Astrocyte of the hippocampus (primary cell): ENCODE measurements at regions not wholly inside any gene's neighbourhood (a gene's known extent, or its start where the extent isn't known, plus 50 kb on each side); places are given as distances from the start of the nearest gene placed in this dataset.

Source experiments
- DNase-seq: peaks from one replicate; pipeline ENCODE4 v3.0.0; 2011; ENCODE audit warnings: low read depth, low spot score

DNA sequence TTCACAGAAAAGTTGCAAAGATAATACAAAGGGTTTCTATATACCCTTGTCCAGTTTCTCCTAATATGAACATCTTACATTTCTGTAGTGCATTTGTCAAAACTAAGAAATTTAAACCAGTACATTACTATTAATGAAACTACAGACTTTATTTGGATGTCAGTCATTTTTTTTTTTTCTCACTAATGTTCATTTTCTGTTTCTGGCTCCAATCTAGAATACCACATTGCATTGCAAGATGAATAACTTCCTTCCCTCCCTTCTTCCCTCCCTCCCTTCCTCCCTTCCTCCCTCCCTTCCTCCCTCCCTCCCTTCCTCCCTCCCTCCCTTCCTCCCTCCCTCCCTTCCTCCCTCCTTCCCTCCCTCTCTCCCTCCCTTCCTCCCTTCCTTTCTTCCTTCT is 509.2 kb upstream of the MCTP2 start:
- DNase-seq, result no peak

DNA sequence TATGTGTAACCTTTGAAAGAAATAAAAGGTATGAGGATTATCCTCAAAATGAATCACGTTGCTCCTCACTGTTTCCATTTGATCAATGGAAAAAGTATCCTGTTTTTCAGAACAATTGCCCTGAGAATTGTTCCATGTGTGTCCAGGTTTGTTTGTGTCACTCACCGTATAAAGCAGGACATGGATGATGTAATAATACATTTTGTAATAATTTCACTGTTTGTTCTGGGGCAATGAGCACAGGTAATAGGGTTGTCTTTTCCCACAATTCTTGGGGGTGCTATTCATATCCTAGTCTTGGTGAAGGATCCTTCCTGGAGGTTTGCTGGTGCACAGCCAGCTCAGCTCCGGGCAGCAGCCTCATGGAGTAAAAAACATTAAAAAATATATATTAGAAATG is 510.8 kb upstream of the MCTP2 start:
- no peak for DNase-seq

DNA sequence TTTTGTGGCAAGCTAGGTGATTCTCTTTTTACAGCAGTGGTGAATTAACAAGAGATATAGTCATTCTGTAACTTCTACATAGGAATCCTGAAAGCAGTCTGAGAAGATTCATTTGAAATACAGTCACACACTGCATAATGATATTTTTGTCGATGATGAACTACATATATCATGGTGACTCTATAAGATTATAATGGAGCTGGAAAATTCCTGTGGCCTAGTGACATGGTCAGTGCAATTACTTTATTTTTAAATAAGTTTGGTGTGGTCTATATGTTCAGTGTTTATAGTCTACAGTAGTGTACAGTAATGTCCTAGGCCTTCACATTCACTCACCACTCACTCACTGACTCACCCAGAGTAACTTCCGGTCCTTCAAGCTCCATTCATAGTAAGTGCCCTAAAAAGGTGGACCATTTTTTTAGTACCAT is 511.4 kb upstream of the MCTP2 start:
- no peak for DNase-seq

DNA sequence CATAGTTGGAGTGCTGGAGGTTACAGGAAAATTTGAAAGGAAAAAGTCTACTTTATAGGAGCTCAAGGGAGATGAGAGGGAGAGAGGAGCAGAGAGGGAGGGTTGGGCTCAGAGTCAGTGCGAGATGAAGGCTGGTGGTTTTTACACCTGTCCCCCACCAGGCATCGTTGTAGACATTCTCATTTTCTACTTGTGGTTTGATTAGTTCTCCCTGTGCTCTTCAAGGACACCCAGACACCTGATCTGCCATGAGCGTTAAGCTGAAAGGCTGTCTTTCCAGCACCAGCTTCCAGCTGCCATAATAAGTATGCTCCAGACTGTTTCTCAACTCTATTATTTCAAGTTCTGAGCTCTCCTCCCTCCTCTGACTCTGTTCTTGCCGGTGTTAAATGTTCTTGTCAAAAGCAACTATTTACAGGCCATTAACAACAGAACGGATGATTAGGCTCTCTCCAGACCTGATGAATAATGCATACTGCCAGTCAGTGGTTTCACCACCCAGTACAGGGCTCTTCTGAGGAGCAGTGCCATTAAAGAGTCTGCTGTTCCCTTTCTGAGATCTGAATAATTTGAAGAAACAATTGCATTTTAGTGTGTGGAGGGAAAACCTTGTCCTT is 514.6 kb upstream of the MCTP2 start:
- peak; percentile 73 for DNase-seq

DNA sequence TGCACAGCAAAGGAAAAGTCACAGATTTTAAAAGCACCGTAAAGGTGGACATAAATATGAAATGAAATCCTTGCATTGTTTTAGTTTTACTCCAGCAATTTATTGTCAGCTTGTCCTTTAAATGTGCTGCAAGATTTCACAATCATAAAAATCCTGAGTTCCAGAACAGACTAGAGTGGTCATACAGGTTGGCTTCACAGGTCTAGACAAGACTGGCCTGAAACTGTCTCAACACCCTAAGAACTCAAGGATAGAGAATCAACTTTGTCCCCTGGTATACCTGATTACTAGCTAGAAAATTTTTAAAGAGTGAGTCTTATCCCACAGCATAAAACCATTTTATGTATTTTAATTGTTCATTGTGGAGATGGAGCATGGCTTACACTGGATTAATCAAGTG is 521.7 kb upstream of the MCTP2 start:
- no peak for DNase-seq

DNA sequence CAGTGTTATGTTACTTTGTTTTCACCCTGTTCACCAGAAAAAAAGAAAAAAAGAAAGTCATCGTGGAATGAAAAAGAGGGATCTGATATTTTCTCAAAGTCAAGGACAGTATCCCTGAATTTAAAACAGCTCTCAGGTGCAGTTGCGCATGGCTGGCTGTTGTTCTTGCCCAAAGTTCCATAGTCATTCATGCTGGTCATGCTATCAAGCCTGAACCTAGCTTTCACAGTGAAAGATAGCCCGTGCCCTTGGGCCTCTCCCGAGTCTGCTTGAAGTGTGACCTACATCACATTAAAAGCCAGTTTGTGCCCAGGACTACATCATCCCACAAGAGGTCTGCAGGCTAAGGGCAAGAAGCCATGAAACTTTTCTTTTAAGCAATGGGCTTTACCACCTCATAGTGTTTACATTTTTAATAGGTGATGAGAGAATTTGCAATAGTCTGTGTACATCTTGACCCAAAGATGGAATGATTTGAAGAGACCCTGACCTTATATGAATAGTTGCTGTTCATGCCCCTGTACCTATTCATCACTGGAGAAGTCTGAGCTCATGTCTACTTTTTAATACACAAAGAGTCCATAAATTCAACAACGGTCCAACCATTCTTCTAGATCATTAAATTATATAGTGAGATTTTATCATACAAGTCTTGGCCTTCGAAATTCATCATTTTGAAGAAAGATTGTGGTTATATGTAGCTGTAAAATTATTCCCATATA is 522.5 kb upstream of the MCTP2 start:
- no peak for DNase-seq

DNA sequence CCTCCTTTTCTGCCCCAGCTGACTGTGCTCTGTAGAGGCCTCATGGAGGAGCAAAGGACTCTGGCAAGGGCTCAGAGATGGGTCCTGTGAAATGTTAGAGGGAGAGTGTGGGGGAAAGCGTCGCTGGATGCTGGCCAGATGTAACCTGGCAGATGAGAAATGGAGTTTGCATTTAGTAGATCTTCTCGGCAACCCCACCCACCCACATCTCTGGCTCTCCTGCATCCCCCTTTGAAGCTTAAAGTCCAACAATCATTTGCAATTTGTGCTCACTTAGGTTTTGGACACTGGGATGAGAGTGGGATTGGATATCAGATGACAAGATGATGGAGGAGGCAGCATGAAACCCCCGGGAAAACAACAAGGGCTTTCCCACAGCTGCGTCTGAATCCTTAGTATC is 523.6 kb upstream of the MCTP2 start:
- no peak for DNase-seq

DNA sequence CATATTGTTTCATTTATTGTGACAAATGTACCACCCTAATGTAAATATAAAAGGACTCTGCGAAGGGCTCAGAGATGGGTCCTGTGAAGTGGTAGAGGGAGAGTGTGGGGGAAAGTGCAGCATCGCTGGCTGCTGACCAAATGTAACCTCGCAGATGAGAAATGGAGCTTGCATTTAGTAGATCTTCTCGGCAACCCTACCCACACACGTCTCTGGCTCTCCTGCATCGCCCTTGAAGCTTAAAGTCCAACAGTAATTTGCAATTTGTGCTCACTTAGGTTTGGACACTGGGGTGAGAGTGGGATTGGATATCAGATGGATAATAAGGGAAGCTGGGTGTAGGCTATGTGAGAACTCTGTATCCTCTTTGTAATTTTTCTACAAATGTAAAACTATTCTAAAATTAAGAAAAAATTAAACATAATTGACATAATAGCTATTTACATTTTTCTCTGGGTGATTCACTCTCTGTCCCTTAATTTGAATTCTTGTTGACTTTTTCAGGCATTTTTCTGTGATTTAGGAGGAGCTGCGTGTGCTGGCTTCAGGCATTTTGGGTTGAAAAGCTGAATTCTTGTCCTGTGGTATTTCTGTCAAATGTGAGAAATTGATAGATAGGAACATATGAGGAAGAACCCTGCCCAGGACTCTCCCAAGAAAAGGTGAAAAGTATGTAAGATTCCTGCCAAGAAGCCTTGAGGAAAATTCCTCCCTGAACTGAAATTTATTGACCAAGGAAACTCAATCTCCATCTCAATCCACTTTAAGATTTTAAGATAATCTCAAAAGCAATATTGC is 524.7 kb upstream of the MCTP2 start:
- no peak for DNase-seq

DNA sequence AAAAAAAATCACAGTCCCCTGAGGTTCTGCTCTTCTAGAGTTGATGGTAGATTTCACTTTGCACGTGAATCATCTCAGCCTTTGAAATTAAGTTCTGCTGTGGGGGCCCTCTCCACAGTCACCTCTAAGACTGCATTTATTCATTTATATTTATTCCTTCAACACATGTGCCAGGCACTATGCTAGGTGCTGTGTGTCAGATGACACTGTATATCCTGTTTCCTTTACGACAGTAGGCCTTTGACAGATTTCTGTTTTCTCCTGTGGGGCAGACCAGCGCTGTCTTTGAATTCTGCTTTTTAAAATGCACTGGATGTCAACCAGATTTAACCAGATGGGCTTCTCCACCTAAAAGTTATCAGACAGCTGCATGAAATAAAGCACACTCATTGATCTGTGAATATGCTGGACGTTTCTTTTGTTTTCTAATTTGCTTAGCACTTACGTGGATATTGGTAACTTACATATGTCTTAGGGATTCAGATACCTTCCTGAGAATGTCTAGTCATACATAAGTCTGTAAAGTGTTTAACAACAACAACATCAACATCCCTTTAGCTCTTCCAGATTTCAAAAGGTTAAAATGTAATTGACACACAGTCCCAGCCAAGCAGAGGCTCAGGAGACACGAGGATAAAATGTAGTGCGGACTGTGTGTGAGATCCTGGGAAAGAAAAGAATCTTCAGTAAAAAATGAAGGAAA is 525.5 kb upstream of the MCTP2 start:
- DNase-seq, result no peak

DNA sequence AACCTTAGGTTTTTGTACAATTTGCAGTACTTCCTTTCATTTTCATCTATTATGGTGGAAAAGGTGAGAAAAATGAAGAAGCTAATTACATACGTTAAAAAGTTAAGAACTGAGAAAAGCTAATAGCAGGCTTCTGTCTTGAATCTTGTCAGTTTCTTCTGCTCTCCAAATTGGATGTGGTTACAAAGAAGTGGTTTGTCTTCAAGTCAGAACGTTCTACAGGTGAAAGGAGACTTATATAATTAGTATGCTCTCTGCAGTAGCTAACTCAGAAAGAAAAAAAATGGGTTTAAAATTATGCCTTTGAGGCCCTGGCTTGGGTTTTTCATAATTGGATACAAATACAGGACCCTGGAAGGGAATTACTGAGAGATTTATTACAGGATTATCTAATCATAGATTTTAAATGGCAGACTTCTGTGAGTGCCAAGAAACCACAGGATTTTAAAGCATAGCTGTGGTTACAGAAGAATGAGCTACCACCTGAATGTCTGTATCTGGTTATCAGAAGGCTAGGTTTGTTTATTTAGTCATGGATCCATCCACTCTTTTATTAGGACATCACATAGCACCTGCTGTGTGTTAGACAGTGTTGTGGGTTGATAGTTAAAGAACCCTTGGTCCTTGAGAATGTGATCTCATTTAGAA is 528.1 kb upstream of the MCTP2 start:
- peak; percentile 43 for DNase-seq

DNA sequence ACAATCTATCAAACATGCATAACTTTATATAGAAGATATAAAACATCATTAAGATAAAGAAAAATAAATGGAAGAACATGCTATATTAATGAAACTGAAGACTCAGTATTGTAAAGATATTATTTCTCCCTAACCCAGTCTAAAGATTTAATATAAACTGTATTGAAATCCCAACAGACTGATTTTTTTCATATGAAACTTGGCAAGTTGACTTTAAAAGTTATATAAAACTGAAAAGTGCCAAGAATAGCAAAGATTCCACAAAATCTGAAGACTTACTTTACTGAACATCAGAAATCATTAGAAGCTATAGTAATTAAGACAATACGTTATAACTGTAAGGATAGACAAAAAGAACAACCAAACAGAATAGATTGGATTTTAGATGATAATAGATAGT is 531.3 kb upstream of the MCTP2 start:
- DNase-seq, result no peak

DNA sequence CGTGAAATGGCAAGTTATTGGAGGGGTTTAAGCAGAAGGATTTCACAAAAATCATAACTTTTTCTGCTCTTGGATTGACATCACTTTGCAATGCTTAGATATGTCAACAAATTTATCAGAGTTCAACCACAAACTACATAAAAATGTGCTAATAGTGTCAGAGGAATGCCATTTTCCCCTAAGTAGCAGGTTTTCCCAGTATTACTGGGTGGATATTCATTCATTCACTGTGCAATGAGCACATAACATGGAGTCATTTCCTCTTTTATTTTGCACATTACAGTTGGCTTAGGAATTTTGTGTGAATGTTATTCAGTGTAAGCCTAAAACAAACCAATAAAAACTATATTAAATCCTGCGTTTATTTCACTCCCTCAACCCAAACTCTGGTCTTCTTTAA is 537.3 kb upstream of the MCTP2 start:
- no peak for DNase-seq

DNA sequence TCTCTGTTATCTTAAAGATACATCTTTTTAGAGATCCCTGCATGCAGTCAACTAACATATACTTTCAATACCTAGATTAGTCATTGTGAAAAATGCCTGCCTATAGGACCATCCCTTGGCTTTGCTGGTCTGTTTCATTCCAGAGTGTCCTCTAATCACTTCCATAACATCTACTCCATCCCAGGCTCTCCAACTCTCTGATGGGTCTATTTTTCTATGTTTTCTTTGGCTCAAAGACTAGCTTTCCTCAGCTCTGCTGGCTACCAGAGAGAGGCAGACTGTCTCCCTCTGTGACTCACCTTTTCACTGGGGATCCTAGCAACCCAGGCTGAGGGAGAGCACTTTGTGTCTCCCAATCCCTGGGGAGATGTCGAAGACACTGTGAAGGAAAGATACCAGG is 547.7 kb upstream of the MCTP2 start:
- peak; percentile 9 for DNase-seq

DNA sequence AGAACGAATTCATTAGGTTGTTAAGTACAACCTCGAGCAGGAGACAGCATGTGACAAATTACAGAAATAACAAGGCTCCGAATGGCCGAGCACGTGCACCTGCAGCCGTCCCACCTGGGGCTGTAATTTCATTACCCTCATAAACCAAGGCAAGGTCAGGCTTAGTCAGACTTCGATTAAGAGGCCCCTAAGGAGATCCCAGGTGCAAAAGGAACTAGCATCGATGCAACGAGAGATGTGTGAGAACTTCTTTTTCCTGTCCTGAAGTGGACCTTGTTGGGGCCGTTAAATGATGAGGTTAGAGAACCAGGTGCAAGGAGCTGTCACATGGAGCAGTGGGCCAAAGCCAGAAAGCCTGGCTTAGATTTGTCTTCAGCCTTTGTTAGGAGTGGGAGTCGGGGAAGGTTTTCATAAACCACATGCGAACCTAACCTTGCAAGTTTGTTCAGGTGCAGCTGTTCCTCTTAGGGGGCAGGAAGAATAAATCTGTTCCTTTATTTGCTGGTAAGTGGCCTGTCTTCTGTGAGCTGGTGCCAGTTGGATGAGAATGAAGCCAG is 559.9 kb upstream of the MCTP2 start:
- no peak for DNase-seq

DNA sequence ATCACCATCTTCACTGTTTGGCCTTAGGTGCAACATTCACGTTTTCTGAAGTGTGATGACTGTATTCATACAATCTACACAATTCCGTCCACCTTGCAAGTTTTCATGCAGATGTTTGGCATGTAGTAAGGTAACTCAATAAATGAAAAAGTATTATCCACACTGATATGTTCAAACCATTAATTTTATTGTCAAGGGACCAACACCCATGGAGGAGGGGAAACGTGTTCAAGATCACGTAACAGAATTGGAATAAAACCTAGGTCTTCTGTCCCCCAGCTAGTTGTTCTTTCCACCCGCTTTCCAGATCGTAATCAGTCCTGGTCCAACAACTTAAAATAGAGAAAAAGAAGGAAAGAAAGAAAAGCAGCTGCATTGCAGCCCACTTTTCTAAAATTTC is 560.4 kb upstream of the MCTP2 start:
- no peak for DNase-seq

DNA sequence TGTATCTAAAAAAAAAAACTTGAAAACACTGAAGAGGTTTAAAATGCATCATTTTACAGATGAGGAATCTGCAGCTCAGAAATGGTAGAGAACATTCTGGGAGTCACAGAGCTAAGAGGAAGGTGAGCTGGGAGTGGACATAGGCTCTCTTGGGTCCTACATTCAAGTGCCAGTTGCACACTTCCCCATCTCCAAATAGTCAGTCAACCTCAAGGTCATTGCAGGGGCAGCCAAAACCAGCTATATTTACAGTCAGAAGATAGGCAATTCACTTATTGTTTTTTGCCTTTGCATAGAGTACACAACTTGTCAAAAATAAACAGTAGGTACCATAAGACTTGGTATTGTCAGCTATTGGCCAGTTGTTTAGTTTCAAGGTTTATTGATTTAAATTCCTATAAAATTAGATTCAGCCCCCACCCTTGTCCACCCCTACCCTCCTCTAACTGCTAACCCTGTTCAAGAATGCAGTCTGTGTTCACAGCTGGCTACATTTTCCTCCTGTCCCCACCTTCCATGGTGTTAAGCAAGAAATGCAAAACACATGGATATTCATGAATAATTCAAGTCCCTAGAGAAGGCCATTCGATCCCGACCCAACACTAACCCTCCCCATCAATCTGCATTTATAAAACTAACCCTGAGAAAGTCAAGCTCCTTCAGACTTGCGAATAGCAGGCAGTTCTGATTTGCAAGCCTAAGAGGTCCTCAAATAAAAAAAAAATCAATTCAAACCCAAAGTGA is 567.0 kb upstream of the MCTP2 start:
- no peak for DNase-seq

DNA sequence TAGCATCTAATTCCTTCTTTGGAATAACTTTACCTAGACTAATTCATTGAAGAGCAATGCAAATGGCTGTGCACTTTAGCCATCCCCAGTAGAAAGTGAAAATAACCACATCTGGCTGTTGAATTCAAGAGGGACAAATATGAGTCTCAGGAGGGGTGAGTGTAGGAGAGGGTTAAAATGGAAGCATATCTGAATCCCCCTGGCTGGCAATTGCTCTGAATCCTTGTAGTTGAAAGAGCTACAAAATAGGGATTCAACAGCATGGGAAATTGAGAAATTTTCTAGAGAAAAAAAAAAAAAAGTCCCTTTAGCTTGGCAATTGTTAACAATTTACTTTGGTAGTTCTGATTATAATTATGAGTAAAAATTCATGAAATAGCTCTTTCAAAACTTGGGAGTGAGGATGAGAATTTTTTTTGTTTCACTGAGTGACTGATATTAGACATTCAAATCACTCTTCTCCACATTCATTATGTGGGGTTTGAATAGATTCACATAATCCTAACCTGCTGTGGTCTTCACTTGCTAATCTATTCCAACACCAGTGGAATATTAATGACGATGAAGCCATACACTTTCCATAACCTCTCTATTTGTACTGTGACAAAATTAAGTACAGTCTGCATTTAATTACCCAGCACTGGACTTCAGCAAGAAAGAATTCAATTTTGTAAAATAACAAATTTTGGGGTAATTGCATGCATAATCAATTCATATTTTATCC is 569.0 kb upstream of the MCTP2 start:
- no peak for DNase-seq

DNA sequence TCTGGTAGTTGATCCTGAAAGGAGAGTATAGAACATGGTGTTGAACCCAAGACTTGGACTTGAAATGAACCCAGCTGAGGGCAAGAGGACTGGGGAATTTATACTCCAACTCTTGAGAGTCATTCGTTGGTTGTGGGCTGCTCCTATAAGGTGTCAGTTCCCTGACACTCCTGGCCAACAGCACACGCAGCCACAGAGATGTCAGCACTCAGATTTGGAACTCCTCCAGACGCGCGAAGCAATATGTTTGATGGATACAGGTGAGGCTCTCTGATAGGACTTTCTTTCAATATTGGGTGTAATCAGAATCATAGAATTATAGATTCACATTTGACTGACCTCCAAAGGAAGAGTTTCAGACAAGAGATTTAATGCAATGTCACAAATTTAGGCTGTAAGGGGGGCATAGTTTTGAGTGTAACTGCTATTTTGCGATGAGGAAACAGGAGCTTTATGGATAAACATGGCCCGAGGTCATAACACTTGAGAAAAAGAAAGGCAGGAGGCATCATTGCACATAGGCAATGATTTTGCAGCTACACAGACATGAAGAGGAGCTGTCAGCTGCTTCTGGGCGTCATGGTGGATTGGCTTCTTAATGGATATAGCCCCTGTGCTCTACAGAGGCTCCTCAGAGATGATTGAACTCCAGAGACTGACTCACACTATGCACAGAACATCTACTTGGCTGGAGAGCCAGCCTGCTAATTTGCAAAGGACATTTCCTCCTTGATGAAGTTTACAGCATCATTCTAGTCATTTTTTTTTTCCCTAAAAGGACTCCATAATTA is 569.2 kb upstream of the RGMA start:
- no peak for DNase-seq

DNA sequence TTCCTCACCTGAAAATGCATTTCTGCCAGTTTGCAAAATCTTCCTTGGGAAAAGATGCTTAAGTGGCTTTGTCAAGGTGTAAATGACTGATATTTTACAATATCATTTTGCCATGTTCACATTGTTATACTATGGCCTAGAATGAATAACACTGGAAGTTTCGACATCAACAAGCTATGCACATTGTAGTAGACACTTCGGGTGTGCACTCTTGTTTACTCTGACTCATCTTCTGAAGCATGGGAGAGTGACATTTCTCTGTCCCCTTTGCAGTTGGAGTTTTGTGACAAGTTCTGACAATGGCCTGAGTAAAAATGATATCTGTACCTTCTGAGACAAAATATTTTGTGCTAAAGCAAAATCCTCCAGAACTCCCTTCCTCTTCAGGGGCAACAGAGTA is 567.0 kb upstream of the RGMA start:
- no peak for DNase-seq
